HUES6 (cell line): ENCODE measurements at regions not wholly inside any gene's neighbourhood (a gene's known extent, or its start where the extent isn't known, plus 50 kb on each side); places are given as distances from the start of the nearest gene placed in this dataset.
"Not testable (repeated sequence)": the region's sequence is repeated elsewhere in the genome, so short reads cannot be mapped to it uniquely, and the experiment has no call there.

Experiments used
- H3K27ac ChIP-seq: 2 replicates; pipeline ENCODE4 v1.7.0; 2013; ENCODE audit warnings: low read depth, mild to moderate bottlenecking, low read length, inconsistent platforms
- H3K27me3 ChIP-seq: 2 replicates; pipeline ENCODE4 v1.6.1; 2013; ENCODE audit warnings: low read length; ENCODE audit not compliant: control insufficient read depth, insufficient read depth
- H3K36me3 ChIP-seq: 2 replicates; pipeline ENCODE4 v1.6.1; 2013; ENCODE audit warnings: low read length; ENCODE audit not compliant: control insufficient read depth, insufficient read depth
- H3K4me1 ChIP-seq: 2 replicates; pipeline ENCODE4 v1.6.1; 2013; ENCODE audit warnings: low read length; ENCODE audit not compliant: control insufficient read depth, insufficient read depth
- H3K4me3 ChIP-seq: 2 replicates; pipeline ENCODE4 v1.5.1; 2013; ENCODE audit warnings: low read depth, low read length
- H3K9ac ChIP-seq: one replicate; pipeline ENCODE4 v1.6.1; 2013; ENCODE audit warnings: mild to moderate bottlenecking, low read length
- H3K9me3 ChIP-seq: 2 replicates; pipeline ENCODE4 v1.6.1; 2013; ENCODE audit warnings: low read depth, low read length; ENCODE audit not compliant: control insufficient read depth, insufficient read depth

GRCh38 chr5:52255308-52255707 lies 532.4 kb upstream of the ITGA1 start:
- no peak overlapping the region for H3K9ac ChIP-seq
- H3K9me3 ChIP-seq, result no peaks in the 10 kb centered on the region
- no peak overlapping the region for H3K27ac ChIP-seq
- H3K4me1 ChIP-seq, result no peaks in the 10 kb centered on the region
- H3K4me3 ChIP-seq, result no peak overlapping the region
- H3K36me3 ChIP-seq, result no peaks in the 10 kb centered on the region
- H3K27me3 ChIP-seq, result no peaks in the 10 kb centered on the region

GRCh38 chr5:52262844-52263243 lies 524.9 kb upstream of the ITGA1 start:
- Histone ChIP-seq H3K27ac (no peak overlapping the region), H3K36me3 (no peaks in the 10 kb centered on the region), H3K27me3 (no peaks in the 10 kb centered on the region), H3K9ac (no peak overlapping the region), H3K4me1 (no peaks in the 10 kb centered on the region), H3K4me3 (no peak overlapping the region), H3K9me3 (no peaks in the 10 kb centered on the region)

- Histone ChIP-seq H3K9ac (no peak overlapping the region), H3K27ac (no peak overlapping the region), H3K27me3 (no peaks in the 10 kb centered on the region), H3K4me1 (peaks cover 8% of the 10 kb centered on the region; the same call in 1 of the 2 replicates), H3K36me3 (no peaks in the 10 kb centered on the region), H3K4me3 (no peak overlapping the region), H3K9me3 (no peaks in the 10 kb centered on the region)
These were observed 518.3 kb upstream of the ITGA1 start for GRCh38 chr5:52269401-52269800.

GRCh38 chr5:52269859-52270258 lies 517.9 kb upstream of the ITGA1 start:
- Histone ChIP-seq H3K4me1 (peaks cover 8% of the 10 kb centered on the region; the same call in 1 of the 2 replicates), H3K9ac (no peak overlapping the region), H3K4me3 (no peak overlapping the region), H3K36me3 (no peaks in the 10 kb centered on the region), H3K27ac (no peak overlapping the region), H3K27me3 (no peaks in the 10 kb centered on the region), H3K9me3 (no peaks in the 10 kb centered on the region)

GRCh38 chr5:52275639-52276038 lies 512.1 kb upstream of the ITGA1 start:
- H3K9ac ChIP-seq, result no peak overlapping the region
- H3K27ac ChIP-seq, result no peak overlapping the region
- H3K36me3 ChIP-seq, result no peaks in the 10 kb centered on the region
- H3K4me3 ChIP-seq, result no peak overlapping the region
- peaks cover 7% of the 10 kb centered on the region; the same call in 1 of the 2 replicates for H3K4me1 ChIP-seq
- no peaks in the 10 kb centered on the region for H3K9me3 ChIP-seq
- no peaks in the 10 kb centered on the region for H3K27me3 ChIP-seq

- H3K27me3 ChIP-seq, result no peaks in the 10 kb centered on the region
- no peak overlapping the region for H3K27ac ChIP-seq
- 0 out of 2 replicates have a peak, but pooled peaks cover 2% of the 10 kb centered on the region for H3K4me1 ChIP-seq
- H3K4me3 ChIP-seq, result no peak overlapping the region
- no peaks in the 10 kb centered on the region for H3K36me3 ChIP-seq
- H3K9ac ChIP-seq, result no peak overlapping the region
- no peaks in the 10 kb centered on the region for H3K9me3 ChIP-seq
These were observed 510.6 kb upstream of the ITGA1 start for GRCh38 chr5:52277101-52277500.

GRCh38 chr5:52282647-52283046 lies 505.1 kb upstream of the ITGA1 start:
- no peak overlapping the region for H3K4me3 ChIP-seq
- H3K36me3 ChIP-seq, result no peaks in the 10 kb centered on the region
- H3K9ac ChIP-seq, result no peak overlapping the region
- H3K9me3 ChIP-seq, result no peaks in the 10 kb centered on the region
- no peaks in the 10 kb centered on the region for H3K27me3 ChIP-seq
- H3K27ac ChIP-seq, result no peak overlapping the region
- no peaks in the 10 kb centered on the region for H3K4me1 ChIP-seq

- Histone ChIP-seq H3K36me3 (no peaks in the 10 kb centered on the region), H3K9ac (no peak overlapping the region), H3K9me3 (no peaks in the 10 kb centered on the region), H3K4me1 (no peaks in the 10 kb centered on the region), H3K27me3 (no peaks in the 10 kb centered on the region), H3K4me3 (no peak overlapping the region), H3K27ac (no peak overlapping the region)
These were observed 504.5 kb upstream of the ITGA1 start for GRCh38 chr5:52283221-52283620.

- Histone ChIP-seq H3K9ac (no peak overlapping the region), H3K4me1 (no peaks in the 10 kb centered on the region), H3K9me3 (peaks cover 31% of the 10 kb centered on the region), H3K4me3 (no peak overlapping the region), H3K27me3 (no peaks in the 10 kb centered on the region), H3K36me3 (no peaks in the 10 kb centered on the region), H3K27ac (no peak overlapping the region)
These were observed 486.9 kb upstream of the ITGA1 start for GRCh38 chr5:52300703-52301372.

- not testable (repeated sequence) for H3K27me3 ChIP-seq, H3K36me3 ChIP-seq, H3K4me1 ChIP-seq
These were observed 482.9 kb upstream of the ITGA1 start for GRCh38 chr5:52304816-52305215.

GRCh38 chr5:52328220-52328806 lies 459.4 kb upstream of the ITGA1 start:
- Histone ChIP-seq H3K36me3 (no peaks in the 10 kb centered on the region), H3K27ac (no peak overlapping the region), H3K27me3 (no peaks in the 10 kb centered on the region), H3K4me3 (no peak overlapping the region), H3K9ac (no peak overlapping the region), H3K4me1 (no peaks in the 10 kb centered on the region; the same call in 1 of the 2 replicates), H3K9me3 (peaks cover 7% of the 10 kb centered on the region)

More at GRCh38 chr5:52304816-52305215, 482.9 kb upstream of the ITGA1 start:
- H3K9me3 ChIP-seq, result peaks cover 37% of the 10 kb centered on the region
- H3K27ac ChIP-seq, H3K9ac ChIP-seq, H3K4me3 ChIP-seq: not testable (repeated sequence)
